ENCODE measurements at regions not wholly inside any gene's neighbourhood (a gene's known extent, or its start where the extent isn't known, plus 50 kb on each side); places are given as distances from the start of the nearest gene placed in this dataset.
A peak's percentile ranks its signal among the peaks of the same experiment; 100 is the strongest.

DNA sequence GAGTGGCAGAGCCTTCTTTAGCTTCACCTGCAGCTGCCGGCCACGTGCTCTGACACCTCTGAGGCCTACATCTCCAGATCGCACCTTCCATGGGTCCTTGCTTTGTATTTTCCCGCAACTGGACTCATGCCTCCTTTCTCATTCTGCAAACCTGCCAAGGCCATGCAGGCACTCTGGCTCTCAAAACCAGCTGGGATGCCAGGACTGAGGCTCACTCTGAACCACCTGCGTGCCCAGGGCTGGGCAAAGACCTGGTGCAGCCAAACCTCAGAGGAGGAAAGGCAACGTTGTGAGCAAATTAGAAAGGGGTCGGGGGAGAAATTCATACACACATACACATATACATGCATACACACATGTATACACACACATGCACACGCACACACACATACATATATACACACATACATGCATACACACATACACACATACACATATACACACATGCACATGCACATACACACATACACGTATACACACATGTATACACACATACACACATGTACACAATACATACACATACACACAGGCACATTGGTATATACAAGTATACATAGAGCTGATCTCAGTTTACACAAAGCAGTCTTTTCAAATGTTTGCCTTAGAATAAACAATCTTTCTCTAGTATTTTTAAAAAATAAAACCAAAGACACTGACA, 125.2 kb downstream of the RTP5 start:
- Mint-ChIP-seq H3K4me3 (no peak overlapping the region), H3K27ac (no peak overlapping the region), H3K27me3 (ENCODE audit: low read depth) (peaks cover 4% of the 10 kb centered on the region), H3K9me3 (peaks cover 4% of the 10 kb centered on the region), H3K36me3 (no peaks in the 10 kb centered on the region), H3K4me1 (no peaks in the 10 kb centered on the region)
- TF ChIP-seq CTCF (IDR thresholded peaks at IDR 0.05; ENCODE audit: unreplicated experiment) = no peak
- DNase-seq (ENCODE audit: low spot score in 2 of 2, unreplicated experiment in 2 of 2) = peak in 1 of 2 experiments; percentile 5

- peak in 1 of 2 experiments; percentile 10 for DNase-seq (ENCODE audit: low spot score in 2 of 2, unreplicated experiment in 2 of 2)
- H3K27me3 Mint-ChIP-seq (ENCODE audit: low read depth) = peaks cover 7% of the 10 kb centered on the region
These were observed 126.6 kb downstream of the RTP5 start for GRCh38 chr2:241996100-241996499.

DNA sequence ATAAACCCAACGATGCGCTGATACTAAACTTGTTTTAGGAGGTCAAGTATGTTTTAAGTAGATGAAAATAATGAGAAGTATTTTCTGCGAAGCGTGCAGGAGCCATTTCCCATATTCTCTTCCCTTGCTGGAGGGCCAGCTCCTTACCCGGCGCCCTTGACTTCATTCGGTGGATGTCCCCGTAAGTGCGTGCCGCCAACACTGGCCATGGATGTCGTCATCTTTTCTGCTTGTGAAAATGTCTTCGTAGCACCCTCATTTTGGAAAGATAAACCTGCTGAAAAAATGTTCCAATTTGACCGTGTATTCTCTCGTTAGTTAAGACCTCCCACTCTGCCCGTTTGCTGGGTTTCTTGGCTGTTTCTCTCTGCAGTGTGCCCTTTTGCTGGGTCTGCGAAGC, 127.5 kb downstream of the RTP5 start:
- peak in 1 of 2 experiments; percentile 8 for DNase-seq (ENCODE audit: low spot score in 2 of 2, unreplicated experiment in 2 of 2)
- Mint-ChIP-seq H3K36me3 (no peaks in the 10 kb centered on the region), H3K4me1 (no peaks in the 10 kb centered on the region), H3K9me3 (no peaks in the 10 kb centered on the region), H3K27me3 (ENCODE audit: low read depth) (peaks cover 8% of the 10 kb centered on the region), H3K27ac (no peak overlapping the region), H3K4me3 (no peak overlapping the region)
- no peak for TF ChIP-seq CTCF (IDR thresholded peaks at IDR 0.05; ENCODE audit: unreplicated experiment)

More at GRCh38 chr2:241996100-241996499, 126.6 kb downstream of the RTP5 start:
- Mint-ChIP-seq H3K27ac (no peak overlapping the region), H3K4me1 (no peaks in the 10 kb centered on the region), H3K4me3 (no peak overlapping the region), H3K9me3 (no peaks in the 10 kb centered on the region), H3K36me3 (no peaks in the 10 kb centered on the region)
- TF ChIP-seq CTCF (IDR thresholded peaks at IDR 0.05; ENCODE audit: unreplicated experiment) = no peak

- Mint-ChIP-seq H3K36me3 (no peaks in the 10 kb centered on the region), H3K27ac (no peak overlapping the region), H3K4me1 (no peaks in the 10 kb centered on the region), H3K4me3 (no peak overlapping the region), H3K27me3 (ENCODE audit: low read depth) (peaks cover 8% of the 10 kb centered on the region), H3K9me3 (no peaks in the 10 kb centered on the region)
- peak in 1 of 2 experiments; percentile 15 for DNase-seq (ENCODE audit: low spot score in 2 of 2, unreplicated experiment in 2 of 2)
- TF ChIP-seq CTCF (IDR thresholded peaks at IDR 0.05; ENCODE audit: unreplicated experiment) = no peak
These were observed 129.7 kb downstream of the RTP5 start for GRCh38 chr2:241999184-241999583.

DNA sequence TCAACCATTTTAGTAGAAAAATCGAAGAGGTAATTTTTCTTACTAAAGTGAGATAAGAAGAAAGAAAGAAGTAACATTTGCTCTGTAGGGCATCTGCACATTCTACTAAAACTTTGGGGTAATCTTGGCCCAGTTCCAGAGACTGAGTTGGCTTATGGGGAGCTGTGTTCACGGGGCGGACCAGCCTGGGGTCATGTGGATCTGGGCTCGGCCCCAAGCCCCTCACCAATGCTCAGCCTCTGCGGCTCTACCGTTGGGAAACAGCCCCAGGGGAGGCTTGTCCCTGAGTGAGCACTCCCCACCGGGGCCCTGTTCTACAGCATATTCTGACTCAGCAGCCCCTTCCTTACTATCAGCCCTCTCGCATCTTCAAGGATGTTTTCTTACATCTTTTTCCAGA, 132.3 kb downstream of the RTP5 start:
- Mint-ChIP-seq H3K36me3 (no peaks in the 10 kb centered on the region), H3K9me3 (no peaks in the 10 kb centered on the region), H3K27ac (no peak overlapping the region), H3K4me3 (no peak overlapping the region), H3K4me1 (no peaks in the 10 kb centered on the region), H3K27me3 (ENCODE audit: low read depth) (peaks cover 8% of the 10 kb centered on the region)
- peak in 1 of 2 experiments; percentile 9 for DNase-seq (ENCODE audit: low spot score in 2 of 2, unreplicated experiment in 2 of 2)
- TF ChIP-seq CTCF (IDR thresholded peaks at IDR 0.05; ENCODE audit: unreplicated experiment) = no peak

Data from mesothelial cell of epicardium (in vitro differentiated cells).